SH-SY5Y (cell line): ENCODE measurements at regions not wholly inside any gene's neighbourhood (a gene's known extent, or its start where the extent isn't known, plus 50 kb on each side); places are given as distances from the start of the nearest gene placed in this dataset.

Experiments
- GATA2 ChIP-seq: IDR thresholded peaks from 2 replicates; pipeline ENCODE4 v1.6.1; 2011; ENCODE audit warnings: mild to moderate bottlenecking, low read depth, low read length
- GATA3 ChIP-seq: IDR thresholded peaks from 2 replicates; pipeline ENCODE4 v1.6.1; 2011; ENCODE audit warnings: low read depth, mild to moderate bottlenecking, low read length, moderate library complexity

DNA sequence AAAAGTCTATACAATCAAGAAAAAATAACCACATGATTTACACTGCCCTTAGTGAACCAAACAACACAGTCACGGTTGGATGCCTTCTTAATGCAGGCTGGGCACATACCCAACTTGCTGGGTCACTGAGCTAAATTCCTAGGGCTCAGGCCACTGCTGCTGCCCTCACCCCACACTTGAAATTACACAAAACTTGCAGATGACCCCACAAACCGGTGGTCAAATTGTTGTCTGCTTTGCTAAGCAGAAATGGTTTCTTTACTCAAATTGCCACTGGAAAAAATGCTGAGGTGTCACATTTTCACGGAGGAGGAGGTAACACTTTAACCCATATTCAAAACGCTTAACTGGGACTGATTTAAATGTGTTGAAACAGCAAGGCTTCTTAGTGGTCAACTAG lies 62.4 kb downstream of the HMHB1 start:
- TF ChIP-seq GATA3 (no peak), GATA2 (no peak)
